H9 (cell line): ENCODE measurements at regions not wholly inside any gene's neighbourhood (a gene's known extent, or its start where the extent isn't known, plus 50 kb on each side); places are given as distances from the start of the nearest gene placed in this dataset.

Experiments
- DNase-seq: peaks from one replicate; pipeline ENCODE4 v3.0.0-alpha.2; 2017
- H2AFZ ChIP-seq: one replicate; pipeline ENCODE4 v1.6.1; 2013; ENCODE audit warnings: mild to moderate bottlenecking, low read length, control low read depth, moderate library complexity
- H2AK5ac ChIP-seq: 2 replicates; pipeline ENCODE4 v1.6.1; 2013; ENCODE audit warnings: low read length, control low read depth, mixed read lengths; ENCODE audit not compliant: insufficient read length
- H2BK120ac ChIP-seq: one replicate; pipeline ENCODE4 v1.6.1; 2013; ENCODE audit warnings: low read depth, mild to moderate bottlenecking, low read length, control low read depth, inconsistent platforms; ENCODE audit not compliant: poor library complexity, severe bottlenecking
- H2BK12ac ChIP-seq: 2 replicates; pipeline ENCODE4 v1.6.1; 2013; ENCODE audit warnings: low read length, control low read depth, mixed read lengths, low read depth; ENCODE audit not compliant: insufficient read length
- H2BK15ac ChIP-seq: 2 replicates; pipeline ENCODE4 v1.6.1; 2013; ENCODE audit warnings: low read depth, low read length, control low read depth
- H2BK20ac ChIP-seq: one replicate; pipeline ENCODE4 v1.6.1; 2013; ENCODE audit warnings: low read depth, mild to moderate bottlenecking, low read length, control low read depth, inconsistent platforms; ENCODE audit not compliant: poor library complexity, severe bottlenecking
- H2BK5ac ChIP-seq: 2 replicates; pipeline ENCODE4 v1.6.1; 2013; ENCODE audit warnings: low read length, control low read depth, mixed read lengths; ENCODE audit not compliant: insufficient read length
- H3K14ac ChIP-seq: 2 replicates; pipeline ENCODE4 v1.6.1; 2013; ENCODE audit warnings: low read length, control low read depth; ENCODE audit not compliant: insufficient read depth
- H3K18ac ChIP-seq: 2 replicates; pipeline ENCODE4 v1.6.1; 2013; ENCODE audit warnings: low read depth, mild to moderate bottlenecking, mixed read lengths, low read length, control low read depth; ENCODE audit not compliant: insufficient read length
- H3K23ac ChIP-seq: 2 replicates; pipeline ENCODE4 v1.6.1; 2013; ENCODE audit warnings: low read length, control low read depth, mixed read lengths, low read depth; ENCODE audit not compliant: insufficient read length
- H3K23me2 ChIP-seq: 2 replicates; pipeline ENCODE4 v1.6.1; 2013; ENCODE audit warnings: low read depth, mild to moderate bottlenecking, mixed read lengths, low read length, control low read depth; ENCODE audit not compliant: insufficient read length, poor library complexity, severe bottlenecking
- H3K27ac ChIP-seq: 2 replicates; pipeline ENCODE4 v1.5.1; 2013; ENCODE audit warnings: low read length, control low read depth, mixed read lengths, low read depth; ENCODE audit not compliant: insufficient read length
- H3K27me3 ChIP-seq: 2 replicates; pipeline ENCODE4 v1.6.1; 2013; ENCODE audit warnings: low read length, control low read depth, inconsistent platforms; ENCODE audit not compliant: insufficient read depth
- H3K4ac ChIP-seq: 2 replicates; pipeline ENCODE4 v1.6.1; 2013; ENCODE audit warnings: low read depth, mild to moderate bottlenecking, control low read depth, inconsistent platforms, low read length, moderate library complexity
- H3K4me1 ChIP-seq: 2 replicates; pipeline ENCODE4 v1.6.1; 2013; ENCODE audit warnings: low read length, control low read depth, inconsistent platforms; ENCODE audit not compliant: insufficient read depth
- H3K4me2 ChIP-seq: 2 replicates; pipeline ENCODE4 v1.6.1; 2013; ENCODE audit warnings: low read length, control low read depth, mixed read lengths; ENCODE audit not compliant: insufficient read length, insufficient read depth
- H3K56ac ChIP-seq: 2 replicates; pipeline ENCODE4 v1.6.1; 2013; ENCODE audit warnings: low read depth, mild to moderate bottlenecking, mixed read lengths, low read length, control low read depth; ENCODE audit not compliant: insufficient read length
- H3K79me1 ChIP-seq: 2 replicates; pipeline ENCODE4 v1.6.1; 2013; ENCODE audit warnings: low read depth, mild to moderate bottlenecking, moderate library complexity, low read length, control low read depth, inconsistent platforms; ENCODE audit not compliant: insufficient read depth, poor library complexity, severe bottlenecking
- H3K79me2 ChIP-seq: 2 replicates; pipeline ENCODE4 v1.6.1; 2013; ENCODE audit warnings: low read length, control low read depth, inconsistent platforms; ENCODE audit not compliant: insufficient read depth
- H3K9ac ChIP-seq: 2 replicates; pipeline ENCODE4 v1.6.1; 2013; ENCODE audit warnings: low read length, control low read depth, mixed read lengths; ENCODE audit not compliant: insufficient read length; ENCODE audit errors: extremely low read depth
- H3K9me3 ChIP-seq: one replicate; pipeline ENCODE4 v1.6.1; 2013; ENCODE audit warnings: low read depth, low read length, inconsistent platforms; ENCODE audit not compliant: control insufficient read depth
- H3T11ph ChIP-seq: one replicate; pipeline ENCODE4 v1.6.1; 2013; ENCODE audit warnings: mild to moderate bottlenecking, low read length, control low read depth, inconsistent platforms
- H4K20me1 ChIP-seq: one replicate; pipeline ENCODE4 v1.6.1; 2013; ENCODE audit not compliant: control insufficient read depth, insufficient read length, insufficient read depth
- H4K5ac ChIP-seq: 2 replicates; pipeline ENCODE4 v1.6.1; 2013; ENCODE audit warnings: low read depth, mild to moderate bottlenecking, mixed read lengths, low read length, control low read depth; ENCODE audit not compliant: insufficient read length
- H4K8ac ChIP-seq: replicated peaks from 2 replicates; pipeline ENCODE4 v1.6.1; 2013; ENCODE audit warnings: low read length, control low read depth, mixed read lengths, low read depth; ENCODE audit not compliant: insufficient read length
- H4K91ac ChIP-seq: 2 replicates; pipeline ENCODE4 v1.6.1; 2013; ENCODE audit warnings: low read depth, mild to moderate bottlenecking, moderate library complexity, mixed read lengths, low read length, control low read depth; ENCODE audit not compliant: insufficient read length
- H3K27ac Mint-ChIP-seq, 3 experiments: 2 replicates in 2 of 3; 3 replicates in 1 of 3; pipeline ENCODE4 v1.8.0; 2020 to 2021; ENCODE audit warnings: mixed read lengths in 3 of 3, mild to moderate bottlenecking in 1 of 3, moderate library complexity in 1 of 3
- H3K27me3 Mint-ChIP-seq: 2 replicates; pipeline ENCODE4 v1.8.0; 2021; ENCODE audit warnings: low read depth, mild to moderate bottlenecking, moderate library complexity, mixed read lengths
- H3K36me3 Mint-ChIP-seq, 3 experiments: 2 replicates in 2 of 3; 3 replicates in 1 of 3; pipeline ENCODE4 v1.8.0; 2020 to 2021; ENCODE audit warnings: low read depth in 3 of 3, mixed read lengths in 3 of 3; ENCODE audit not compliant: insufficient read depth in 1 of 3
- H3K4me1 Mint-ChIP-seq, 2 experiments: 2 replicates each; pipeline ENCODE4 v1.8.0; 2020; ENCODE audit warnings: mixed read lengths in 2 of 2
- H3K4me3 Mint-ChIP-seq, 2 experiments: 2 replicates in 1 of 2; 3 replicates in 1 of 2; pipeline ENCODE4 v1.8.0; 2020 to 2021; ENCODE audit warnings: mild to moderate bottlenecking in 2 of 2, mixed read lengths in 2 of 2, moderate library complexity in 1 of 2
- H3K9me3 Mint-ChIP-seq, 2 experiments: 2 replicates in 1 of 2; 3 replicates in 1 of 2; pipeline ENCODE4 v1.8.0; 2020; ENCODE audit warnings: mild to moderate bottlenecking in 2 of 2, mixed read lengths in 2 of 2, moderate library complexity in 1 of 2
- CTCF ChIP-seq: fragments of 200-600 bp; sonication (generic); conservative IDR thresholded peaks from 3 replicates; pipeline ENCODE4 v1.8.0; 2021; ENCODE audit warnings: antibody characterized with exemption, mild to moderate bottlenecking
- WGBS: extraction: QIAGEN DNeasy Blood & Tissue Kit; methylation state at CpG from one replicate; pipeline ENCODE4 v1.1.7; 2013; ENCODE audit warnings: missing lambda C conversion rate, low lambda C conversion rate, mixed read lengths; ENCODE audit not compliant: insufficient read length; ENCODE audit errors: extremely low coverage; 5-methylcytosine and 5-hydroxymethylcytosine counted together

- Histone ChIP-seq H3K4me2 (peak overlapping the region; percentile 4), H3K23me2 (no peaks in the 10 kb centered on the region)
Observed at GRCh38 chr17:13977837-13978236, 91.5 kb upstream of the COX10 start.

More at GRCh38 chr17:13977837-13978236, 91.5 kb upstream of the COX10 start:
- Mint-ChIP-seq H3K36me3 (peaks cover 4 to 12% (median 5%) of the 10 kb centered on the region in 3 experiments; a peak in 4 of 7 replicates), H3K4me3 (no peak overlapping the region), H3K4me1 (peaks cover 18 to 24% of the 10 kb centered on the region in 2 experiments), H3K27me3 (no peaks in the 10 kb centered on the region; the same call in 1 of the 2 replicates), H3K9me3 (peaks cover 0 to 3% of the 10 kb centered on the region in 2 experiments; a peak in 3 of 5 replicates), H3K27ac (peak overlapping the region in 1 of 3 experiments; percentile 52; a peak in 1 of 7 replicates)
- Histone ChIP-seq H3K4ac (no peak overlapping the region), H2AFZ (no peak overlapping the region), H2BK120ac (no peak overlapping the region), H3K27ac (no peak overlapping the region), H3K56ac (no peak overlapping the region), H4K5ac (no peak overlapping the region), H3T11ph (no peak overlapping the region), H2BK20ac (no peak overlapping the region), H3K9ac (no peak overlapping the region), H2BK12ac (no peak overlapping the region), H2BK15ac (no peak overlapping the region), H2BK5ac (no peak overlapping the region), H4K91ac (no peak overlapping the region), H4K8ac (no peak overlapping the region), H3K4me1 (peaks cover 7% of the 10 kb centered on the region; the same call in 1 of the 2 replicates), H3K27me3 (no peaks in the 10 kb centered on the region), H3K9me3 (no peaks in the 10 kb centered on the region), H2AK5ac (no peak overlapping the region), H3K18ac (no peak overlapping the region), H3K14ac (no peak overlapping the region), H4K20me1 (no peaks in the 10 kb centered on the region), H3K79me2 (no peaks in the 10 kb centered on the region), H3K23ac (no peak overlapping the region), H3K79me1 (no peaks in the 10 kb centered on the region)
- DNase-seq = no peak
- no peak for TF ChIP-seq CTCF
- WGBS = no CpG with 5 or more reads among the region's 1 CpG
